SH-SY5Y (cell line): ENCODE measurements at regions not wholly inside any gene's neighbourhood (a gene's known extent, or its start where the extent isn't known, plus 50 kb on each side); places are given as distances from the start of the nearest gene placed in this dataset.

Experiments used
- GATA2 ChIP-seq: IDR thresholded peaks from 2 replicates; pipeline ENCODE4 v1.6.1; 2011; ENCODE audit warnings: mild to moderate bottlenecking, low read depth, low read length
- GATA3 ChIP-seq: IDR thresholded peaks from 2 replicates; pipeline ENCODE4 v1.6.1; 2011; ENCODE audit warnings: low read depth, mild to moderate bottlenecking, low read length, moderate library complexity

- TF ChIP-seq GATA2 (no peak), GATA3 (no peak)
Observed at GRCh38 chr9:18063856-18064390, 410.0 kb upstream of the ADAMTSL1 start.
